GM20000 (cell line): ENCODE measurements at regions not wholly inside any gene's neighbourhood (a gene's known extent, or its start where the extent isn't known, plus 50 kb on each side); places are given as distances from the start of the nearest gene placed in this dataset.
"Not testable (repeated sequence)": the region's sequence is repeated elsewhere in the genome, so short reads cannot be mapped to it uniquely, and the experiment has no call there.

Source experiments
- DNase-seq: peaks from one replicate; pipeline ENCODE4 v3.0.0; 2012; ENCODE audit warnings: low spot score
- TF ChIP-seq, protein P1 (sequence below): IDR thresholded peaks from 2 replicates; pipeline ENCODE4 v1.5.1; 2012; ENCODE audit warnings: mild to moderate bottlenecking, control low read depth; ENCODE audit errors: extremely low read depth, missing control alignments

DNA sequence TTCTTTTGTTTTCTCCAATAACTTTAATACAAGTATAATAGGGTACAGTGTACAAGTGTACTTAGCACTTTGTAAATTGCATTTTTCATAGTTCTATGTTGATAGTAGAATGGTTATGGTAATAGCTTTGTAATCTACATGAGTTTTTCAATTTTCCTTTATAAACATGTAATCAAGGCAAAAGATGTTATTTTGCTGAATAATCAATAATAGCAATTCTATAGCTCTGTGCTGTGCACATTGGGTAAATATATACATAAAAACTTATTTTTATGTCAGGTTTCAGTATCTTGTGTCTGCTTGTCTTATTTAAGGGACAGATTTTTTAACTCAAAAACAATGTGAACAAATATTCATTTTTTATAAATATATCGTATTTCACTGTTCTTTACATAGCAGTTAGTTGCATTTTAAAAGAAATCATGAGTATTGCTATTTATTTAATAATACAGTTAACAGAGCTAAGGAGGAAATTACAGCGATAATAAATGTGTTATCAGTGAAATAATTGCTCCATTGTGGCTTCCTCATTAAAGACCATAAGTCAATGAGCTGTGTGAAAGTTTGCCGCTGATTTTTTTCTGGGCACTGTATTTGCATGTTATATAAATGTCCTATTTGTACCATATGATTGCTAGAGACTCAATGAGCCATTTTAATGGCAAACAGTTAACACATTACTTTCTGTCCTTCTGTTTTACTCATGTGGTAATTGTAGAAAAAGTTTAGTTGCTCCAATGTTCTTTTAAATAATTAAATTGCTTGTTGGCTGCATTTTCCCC, 214.6 kb upstream of the STAC start:
- no peak for DNase-seq
- TF ChIP-seq, protein P1, sequence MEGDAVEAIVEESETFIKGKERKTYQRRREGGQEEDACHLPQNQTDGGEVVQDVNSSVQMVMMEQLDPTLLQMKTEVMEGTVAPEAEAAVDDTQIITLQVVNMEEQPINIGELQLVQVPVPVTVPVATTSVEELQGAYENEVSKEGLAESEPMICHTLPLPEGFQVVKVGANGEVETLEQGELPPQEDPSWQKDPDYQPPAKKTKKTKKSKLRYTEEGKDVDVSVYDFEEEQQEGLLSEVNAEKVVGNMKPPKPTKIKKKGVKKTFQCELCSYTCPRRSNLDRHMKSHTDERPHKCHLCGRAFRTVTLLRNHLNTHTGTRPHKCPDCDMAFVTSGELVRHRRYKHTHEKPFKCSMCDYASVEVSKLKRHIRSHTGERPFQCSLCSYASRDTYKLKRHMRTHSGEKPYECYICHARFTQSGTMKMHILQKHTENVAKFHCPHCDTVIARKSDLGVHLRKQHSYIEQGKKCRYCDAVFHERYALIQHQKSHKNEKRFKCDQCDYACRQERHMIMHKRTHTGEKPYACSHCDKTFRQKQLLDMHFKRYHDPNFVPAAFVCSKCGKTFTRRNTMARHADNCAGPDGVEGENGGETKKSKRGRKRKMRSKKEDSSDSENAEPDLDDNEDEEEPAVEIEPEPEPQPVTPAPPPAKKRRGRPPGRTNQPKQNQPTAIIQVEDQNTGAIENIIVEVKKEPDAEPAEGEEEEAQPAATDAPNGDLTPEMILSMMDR: no peak

DNA sequence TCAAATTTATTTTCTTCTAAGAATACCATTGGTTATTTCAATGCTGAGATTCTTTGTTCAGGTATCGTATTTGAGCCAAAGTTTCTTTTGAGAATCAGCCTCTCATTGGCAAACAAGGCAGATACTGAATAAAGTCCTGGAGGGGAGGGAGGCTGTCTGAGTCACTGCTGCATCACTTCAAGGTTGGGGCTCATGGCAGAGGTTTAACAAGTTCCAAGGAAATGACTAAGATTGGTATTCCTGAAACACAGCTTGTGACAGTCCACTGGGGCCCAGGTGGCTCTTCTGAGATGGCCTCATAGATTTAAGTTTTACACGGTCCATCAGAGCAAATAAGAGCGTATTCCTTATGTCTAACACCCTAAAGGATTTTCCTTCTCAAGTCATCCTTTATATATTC, 213.8 kb upstream of the STAC start:
- DNase-seq: no peak

DNA sequence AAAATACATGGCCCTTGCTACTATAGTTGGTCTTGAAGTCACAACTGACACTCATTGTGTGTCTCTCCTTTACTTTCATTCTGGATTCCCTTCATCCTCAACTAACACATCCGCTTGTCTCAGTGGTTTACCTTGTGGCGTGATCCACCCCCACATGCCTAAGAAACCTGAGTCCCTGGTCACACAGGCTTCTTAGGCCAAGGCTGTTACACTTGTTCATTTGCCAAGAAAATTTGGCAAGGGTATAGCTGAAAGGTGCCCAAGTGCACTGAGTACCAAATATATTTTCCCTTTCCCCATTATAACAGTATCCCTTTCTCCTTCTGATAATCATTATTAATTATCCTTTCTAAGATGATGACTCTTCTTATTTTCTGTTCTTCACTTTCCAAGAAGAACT, 207.6 kb upstream of the STAC start:
- TF ChIP-seq, protein P1: no peak
- no peak for DNase-seq

More for the DNA sequence above, 213.8 kb upstream of the STAC start:
- TF ChIP-seq, protein P1: no peak

DNA sequence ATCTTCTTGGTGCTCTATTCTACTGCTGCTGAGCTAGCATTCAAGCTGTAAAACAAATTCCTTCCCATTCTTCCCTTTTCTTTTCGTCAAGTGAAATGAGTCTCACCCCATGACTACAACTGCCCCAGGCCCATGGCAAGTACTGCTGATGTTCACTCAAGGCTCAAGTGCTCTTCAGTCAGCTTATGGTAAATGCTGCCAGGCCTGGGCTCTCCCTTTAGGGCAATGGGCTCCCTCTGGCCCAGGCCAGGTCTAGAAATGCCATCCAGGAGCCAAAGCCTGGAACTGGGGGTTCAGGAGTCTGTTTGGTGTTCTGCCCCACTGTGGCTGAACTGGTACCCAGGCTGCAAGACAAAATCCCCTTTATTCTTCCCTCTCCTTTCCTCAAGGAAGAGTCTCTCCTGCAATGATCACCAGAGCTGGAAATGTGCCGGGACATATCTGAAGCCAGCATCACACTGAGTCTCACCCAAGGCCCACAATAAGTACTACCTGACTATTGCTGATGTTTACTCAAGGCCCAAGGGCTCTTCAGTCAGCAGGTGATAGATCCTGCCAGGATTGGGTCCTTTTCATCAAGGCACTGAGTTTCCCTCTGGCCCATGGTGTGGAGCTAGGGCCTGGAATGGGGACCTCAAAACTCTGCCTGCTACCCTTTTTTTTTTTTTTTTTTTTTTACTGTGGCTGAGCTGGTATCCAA, 205.0 kb upstream of the STAC start:
- DNase-seq: no peak
- TF ChIP-seq, protein P1: no peak

DNA sequence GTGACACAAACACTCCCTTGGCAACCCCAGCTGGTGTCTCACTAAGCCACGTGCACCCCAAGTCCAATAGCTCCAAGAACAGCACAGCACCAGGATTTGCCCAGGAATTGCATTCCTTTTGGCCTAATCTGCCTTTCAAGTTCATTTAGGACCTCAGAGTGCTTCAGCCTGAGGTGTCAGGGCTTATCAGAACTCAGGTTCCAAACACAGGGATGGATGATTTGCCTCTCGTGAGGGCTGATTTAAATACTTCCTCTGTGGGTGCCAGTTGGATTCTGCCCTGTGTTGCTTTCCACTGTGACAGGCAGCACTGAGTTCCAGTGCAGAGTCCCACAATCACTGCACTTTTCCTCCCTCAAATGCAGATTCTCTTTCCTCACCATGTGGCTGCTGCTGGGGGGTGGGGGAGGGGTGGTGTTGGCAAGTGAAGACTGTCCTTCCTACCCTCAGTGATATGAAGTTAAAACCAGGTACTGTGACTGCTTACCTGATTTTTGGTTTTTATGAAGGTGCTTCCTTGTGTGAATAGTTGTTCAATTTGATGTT, 204.3 kb upstream of the STAC start:
- TF ChIP-seq, protein P1: no peak
- no peak for DNase-seq

DNA sequence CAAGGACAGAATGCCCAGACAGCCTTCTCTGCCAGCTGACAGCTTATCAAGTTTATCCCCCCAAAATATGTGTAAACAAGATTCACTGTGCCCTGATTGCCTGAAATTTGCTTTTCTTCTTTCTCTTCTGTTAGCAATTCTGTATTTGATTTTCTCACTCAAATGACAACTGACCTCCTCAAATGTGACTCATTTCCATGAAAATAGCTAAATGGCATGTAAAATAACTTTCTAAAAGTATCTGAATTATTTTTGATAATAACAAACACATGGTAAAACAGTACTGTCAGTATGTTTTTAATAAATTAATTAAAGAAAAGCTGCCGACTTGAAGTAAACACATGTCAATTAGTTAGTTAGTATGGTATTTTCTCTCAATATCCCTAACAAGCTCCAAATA, 202.3 kb upstream of the STAC start:
- no peak for DNase-seq
- TF ChIP-seq, protein P1: no peak

DNA sequence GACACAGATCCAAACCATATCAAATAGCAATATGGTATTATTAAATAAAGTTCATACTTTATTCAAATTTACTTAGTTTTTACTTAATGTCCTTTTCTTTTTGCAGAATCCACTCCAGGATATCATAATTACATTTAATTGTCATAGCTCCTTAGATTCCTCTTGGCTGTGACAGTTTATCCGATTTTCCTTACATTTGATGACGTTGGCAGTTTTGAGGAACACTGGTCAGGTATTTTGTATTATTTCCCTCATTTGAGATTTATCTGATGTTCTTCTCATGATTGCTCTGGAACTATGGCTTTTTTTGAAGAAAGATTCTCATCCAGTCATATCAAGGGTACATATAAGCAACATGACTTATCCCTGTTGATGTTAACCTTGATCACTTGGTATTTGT, 198.3 kb upstream of the STAC start:
- TF ChIP-seq, protein P1: no peak
- DNase-seq: no peak

DNA sequence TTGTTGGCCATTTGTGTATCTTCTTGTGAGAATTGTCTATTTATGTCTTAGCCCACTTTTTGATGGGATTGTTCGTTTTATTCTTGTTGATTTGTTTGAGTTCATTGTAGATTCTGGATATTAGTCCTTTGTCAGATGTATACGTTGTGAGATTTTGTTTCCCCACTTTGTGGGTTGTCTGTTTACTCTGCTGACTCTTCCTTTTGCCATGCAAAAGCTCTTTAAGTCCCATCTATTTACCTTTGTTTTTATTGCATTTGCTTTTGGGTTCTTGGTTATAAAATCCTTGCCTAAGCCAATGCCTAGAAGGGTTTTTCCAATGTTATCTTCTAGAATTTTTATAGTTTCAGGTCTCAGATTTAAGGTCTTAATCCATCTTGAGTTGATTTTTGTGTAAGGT, 193.1 kb upstream of the STAC start:
- DNase-seq: not testable (repeated sequence)
